ENCODE measurements at regions not wholly inside any gene's neighbourhood (a gene's known extent, or its start where the extent isn't known, plus 50 kb on each side); places are given as distances from the start of the nearest gene placed in this dataset.

DNA sequence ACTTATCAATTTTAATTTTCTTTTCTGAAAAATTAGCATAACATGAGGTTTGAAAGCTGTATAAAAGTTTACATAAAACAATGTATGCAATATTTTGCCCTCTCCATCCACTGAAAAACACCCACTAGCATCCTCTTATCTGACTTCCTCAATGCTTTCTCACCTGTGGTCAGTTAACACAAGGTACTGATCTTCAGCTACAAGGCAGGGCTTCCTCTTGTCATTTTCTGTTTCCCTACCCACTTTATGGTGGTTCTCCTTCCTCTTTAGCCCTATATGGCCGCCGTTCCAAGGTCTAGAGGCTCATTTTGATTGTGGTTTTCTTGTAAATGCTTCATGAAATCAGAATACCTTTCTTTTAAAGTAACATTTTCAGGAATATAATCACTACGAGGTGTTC, 618.6 kb upstream of the CPEB2 start:
- Histone ChIP-seq H3K27me3 (no peaks in the 10 kb centered on the region), H3K4me1 (no peaks in the 10 kb centered on the region), H3K9me3 (no peaks in the 10 kb centered on the region), H3K36me3 (no peaks in the 10 kb centered on the region), H3K4me3 (no peak overlapping the region), H3K27ac (no peak overlapping the region)
- TF ChIP-seq, protein P1, sequence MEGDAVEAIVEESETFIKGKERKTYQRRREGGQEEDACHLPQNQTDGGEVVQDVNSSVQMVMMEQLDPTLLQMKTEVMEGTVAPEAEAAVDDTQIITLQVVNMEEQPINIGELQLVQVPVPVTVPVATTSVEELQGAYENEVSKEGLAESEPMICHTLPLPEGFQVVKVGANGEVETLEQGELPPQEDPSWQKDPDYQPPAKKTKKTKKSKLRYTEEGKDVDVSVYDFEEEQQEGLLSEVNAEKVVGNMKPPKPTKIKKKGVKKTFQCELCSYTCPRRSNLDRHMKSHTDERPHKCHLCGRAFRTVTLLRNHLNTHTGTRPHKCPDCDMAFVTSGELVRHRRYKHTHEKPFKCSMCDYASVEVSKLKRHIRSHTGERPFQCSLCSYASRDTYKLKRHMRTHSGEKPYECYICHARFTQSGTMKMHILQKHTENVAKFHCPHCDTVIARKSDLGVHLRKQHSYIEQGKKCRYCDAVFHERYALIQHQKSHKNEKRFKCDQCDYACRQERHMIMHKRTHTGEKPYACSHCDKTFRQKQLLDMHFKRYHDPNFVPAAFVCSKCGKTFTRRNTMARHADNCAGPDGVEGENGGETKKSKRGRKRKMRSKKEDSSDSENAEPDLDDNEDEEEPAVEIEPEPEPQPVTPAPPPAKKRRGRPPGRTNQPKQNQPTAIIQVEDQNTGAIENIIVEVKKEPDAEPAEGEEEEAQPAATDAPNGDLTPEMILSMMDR (IDR thresholded peaks at IDR 0.05): no peak
- TF ChIP-seq POLR2A (IDR thresholded peaks at IDR 0.05): no peak
- DNase-seq: no peak
- intact Hi-C loops (cut with DNase I): no loop called here
- no peak for ATAC-seq
- 23% methylated on average over 3 of the region's 3 CpGs for WGBS (ENCODE audit: insufficient coverage, low coverage, low lambda C conversion rate, missing lambda C conversion rate)

DNA sequence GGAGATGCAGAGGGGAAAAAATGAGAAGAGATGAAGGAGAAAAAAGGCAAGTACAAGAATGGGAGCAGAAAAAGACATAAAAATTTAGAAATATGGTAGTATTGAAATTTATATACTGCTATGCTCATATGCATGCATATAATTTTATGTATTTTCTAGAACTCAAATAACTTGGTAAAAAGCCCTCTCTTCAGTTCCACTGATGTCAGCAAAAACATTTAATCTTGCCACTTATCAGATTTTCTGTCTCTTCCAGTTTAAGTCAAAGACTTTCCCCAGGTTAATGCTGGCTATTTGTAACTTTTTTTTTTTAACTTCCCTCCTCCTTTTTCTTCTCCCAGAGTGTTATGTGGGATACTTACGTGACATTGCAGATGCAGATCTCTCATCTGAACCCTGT, 617.5 kb upstream of the CPEB2 start:
- H3K27ac ChIP-seq: no peak overlapping the region
- H3K4me1 ChIP-seq: no peaks in the 10 kb centered on the region
- H3K9me3 ChIP-seq: no peaks in the 10 kb centered on the region
- H3K4me3 ChIP-seq: no peak overlapping the region
- ATAC-seq (no peak), DNase-seq (no peak)
- 64% methylated on average over 1 of the region's 1 CpG for WGBS (ENCODE audit: insufficient coverage, low coverage, low lambda C conversion rate, missing lambda C conversion rate)
- H3K27me3 ChIP-seq: no peaks in the 10 kb centered on the region
- no peak for TF ChIP-seq POLR2A (IDR thresholded peaks at IDR 0.05)
- TF ChIP-seq, protein P1 (IDR thresholded peaks at IDR 0.05): no peak
- H3K36me3 ChIP-seq: no peaks in the 10 kb centered on the region
- intact Hi-C loops (cut with DNase I): no loop called here

DNA sequence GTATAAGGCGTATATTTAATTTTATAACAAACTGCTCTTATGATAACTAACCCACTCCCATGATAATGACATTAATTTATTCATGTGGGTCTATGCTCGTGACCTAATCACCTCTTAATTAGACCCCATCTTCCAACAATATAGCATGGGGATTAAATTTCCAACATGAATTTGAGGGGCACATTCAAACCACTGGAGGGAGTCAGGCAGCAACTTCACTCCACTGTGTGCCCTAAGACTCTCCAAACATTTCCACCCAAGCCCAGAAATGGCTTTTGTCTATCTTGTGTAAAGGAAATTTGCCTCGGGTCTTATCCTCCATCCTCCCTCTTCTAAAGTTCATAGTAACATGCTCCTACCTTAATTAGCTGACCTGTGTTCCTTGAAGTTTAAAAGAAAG, 616.1 kb upstream of the CPEB2 start:
- 48% methylated on average over 3 of the region's 3 CpGs for WGBS (ENCODE audit: insufficient coverage, low coverage, low lambda C conversion rate, missing lambda C conversion rate)
- no peaks in the 10 kb centered on the region for H3K4me1 ChIP-seq
- H3K36me3 ChIP-seq: no peaks in the 10 kb centered on the region
- H3K27ac ChIP-seq: no peak overlapping the region
- no peak for TF ChIP-seq POLR2A (IDR thresholded peaks at IDR 0.05)
- TF ChIP-seq, protein P1 (IDR thresholded peaks at IDR 0.05): no peak
- no peaks in the 10 kb centered on the region for H3K9me3 ChIP-seq
- DNase-seq (no peak), ATAC-seq (no peak)
- H3K27me3 ChIP-seq: no peaks in the 10 kb centered on the region
- no peak overlapping the region for H3K4me3 ChIP-seq
- intact Hi-C loops (cut with DNase I): no loop called here

DNA sequence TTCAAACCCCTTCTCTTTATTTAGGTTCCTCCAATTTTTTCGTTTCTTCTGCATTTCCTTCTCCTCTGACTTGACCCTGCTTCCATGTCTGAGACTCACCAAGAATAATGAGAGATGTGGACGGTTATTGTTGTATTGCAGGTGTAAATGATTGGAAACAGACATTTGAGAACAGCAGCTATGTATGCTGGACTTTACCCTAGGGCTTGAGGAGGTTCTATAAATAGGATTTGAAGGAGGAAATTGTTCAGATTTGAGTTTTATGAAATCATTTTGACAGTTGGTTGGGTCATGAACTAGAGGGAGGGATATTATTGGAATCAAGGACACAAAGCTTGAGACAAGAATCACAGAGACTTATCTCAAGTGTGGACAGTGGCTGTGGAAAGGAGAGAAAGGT, 614.6 kb upstream of the CPEB2 start:
- H3K27ac ChIP-seq: no peak overlapping the region
- H3K4me1 ChIP-seq: no peaks in the 10 kb centered on the region
- DNase-seq (no peak), ATAC-seq (no peak)
- H3K9me3 ChIP-seq: no peaks in the 10 kb centered on the region
- 25% methylated on average over 2 of the region's 2 CpGs for WGBS (ENCODE audit: insufficient coverage, low coverage, low lambda C conversion rate, missing lambda C conversion rate)
- H3K27me3 ChIP-seq: no peaks in the 10 kb centered on the region
- intact Hi-C loops (cut with DNase I): no loop called here
- TF ChIP-seq, protein P1 (IDR thresholded peaks at IDR 0.05): no peak
- TF ChIP-seq POLR2A (IDR thresholded peaks at IDR 0.05): no peak
- no peak overlapping the region for H3K4me3 ChIP-seq
- H3K36me3 ChIP-seq: no peaks in the 10 kb centered on the region

DNA sequence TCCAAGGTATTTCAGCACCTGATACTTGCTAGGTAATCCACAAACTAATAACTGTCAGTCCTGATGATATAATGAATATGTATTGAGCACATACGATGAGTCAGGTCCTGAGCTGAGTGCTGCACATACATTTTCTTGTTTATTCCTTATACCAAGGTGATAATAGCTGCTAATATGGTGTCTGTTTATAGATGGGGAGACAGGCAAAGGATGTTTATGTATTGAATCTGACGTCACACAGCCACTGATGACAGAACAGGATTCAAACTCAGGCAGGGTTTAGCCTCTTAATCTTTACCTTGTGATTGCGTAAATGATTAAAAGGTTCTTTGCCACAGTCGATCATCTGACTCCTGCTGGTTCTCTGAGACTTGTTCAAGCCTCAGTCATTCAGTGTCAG, 609.9 kb upstream of the CPEB2 start:
- intact Hi-C loops (cut with DNase I): no loop called here
- no peak for ATAC-seq
- Histone ChIP-seq H3K9me3 (no peaks in the 10 kb centered on the region), H3K4me3 (no peak overlapping the region), H3K27ac (no peak overlapping the region), H3K27me3 (no peaks in the 10 kb centered on the region), H3K36me3 (no peaks in the 10 kb centered on the region), H3K4me1 (no peaks in the 10 kb centered on the region)
- TF ChIP-seq, protein P1 (IDR thresholded peaks at IDR 0.05): no peak
- TF ChIP-seq POLR2A (IDR thresholded peaks at IDR 0.05): no peak
- DNase-seq: no peak
- 21% methylated on average over 3 of the region's 4 CpGs for WGBS (ENCODE audit: insufficient coverage, low coverage, low lambda C conversion rate, missing lambda C conversion rate)
